GM18909 (cell line): ENCODE measurements at regions not wholly inside any gene's neighbourhood (a gene's known extent, or its start where the extent isn't known, plus 50 kb on each side); places are given as distances from the start of the nearest gene placed in this dataset.
A peak's percentile ranks its signal among the peaks of the same experiment; 100 is the strongest.

Experiments
- ATAC-seq: cut with Tn5 transposase; IDR thresholded peaks from one replicate; pipeline ENCODE4 v1.9.1; 2021; ENCODE audit warnings: mild to moderate bottlenecking; ENCODE audit not compliant: unreplicated experiment, poor library complexity

DNA sequence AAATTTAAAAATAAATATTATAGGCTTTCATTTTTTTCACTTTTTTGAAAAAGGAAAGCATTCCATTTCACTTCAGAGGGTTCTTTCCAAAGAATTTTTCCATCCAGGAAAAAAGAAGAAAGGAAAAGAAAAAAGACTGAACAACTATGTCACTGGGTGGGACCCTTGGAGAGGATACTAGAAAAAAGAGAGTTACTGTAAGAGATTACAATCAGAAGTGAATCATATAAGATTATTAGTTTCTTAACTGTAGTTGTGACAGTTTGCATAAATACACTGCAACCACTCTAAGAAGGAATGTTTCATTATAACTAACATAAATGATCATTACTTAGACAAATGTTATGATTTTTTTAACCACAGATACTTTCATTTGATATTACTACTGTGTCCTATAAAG is 87.8 kb downstream of the KLF12 start:
- ATAC-seq, result no peak

- no peak for ATAC-seq
Measured at GRCh38 chr13:74045583-74045982, 88.6 kb downstream of the KLF12 start.

DNA sequence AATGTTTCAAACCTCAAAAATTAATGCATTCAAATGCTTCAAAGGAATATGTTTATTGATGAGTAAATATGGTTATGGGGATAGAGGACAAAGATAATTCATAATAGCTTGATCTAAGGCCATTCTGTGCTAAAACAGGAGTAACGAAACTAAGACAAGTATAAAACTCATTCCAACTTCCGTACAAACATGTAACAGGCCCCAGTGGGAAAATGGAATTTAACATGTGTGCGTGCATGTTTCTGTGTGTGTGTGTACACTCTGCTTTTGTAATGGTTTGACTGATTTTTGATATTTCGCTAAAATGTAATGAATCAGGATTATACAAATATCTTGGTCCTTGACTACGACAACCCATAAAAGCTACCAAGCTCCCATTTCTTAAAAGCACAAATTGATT is 91.0 kb downstream of the KLF12 start:
- no peak for ATAC-seq

DNA sequence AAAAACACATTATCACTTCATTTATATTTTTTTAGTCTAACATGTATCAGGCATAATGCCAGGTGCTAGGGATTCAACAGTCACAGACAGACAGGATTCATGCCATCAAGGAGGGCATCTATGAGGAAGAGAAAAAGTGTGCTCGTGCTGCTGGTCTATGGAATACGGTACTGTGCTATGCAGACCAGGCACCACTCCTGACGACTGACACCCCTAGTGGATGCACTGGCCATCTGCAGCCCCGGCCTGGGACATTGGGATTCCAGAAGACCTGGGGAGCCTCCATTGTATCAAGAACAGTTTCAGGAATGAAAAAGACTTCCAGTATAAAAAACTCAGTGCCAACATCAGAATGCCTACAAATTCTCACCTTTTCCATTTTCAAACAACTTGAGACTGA is 94.0 kb downstream of the KLF12 start:
- ATAC-seq, result peak; percentile 83

DNA sequence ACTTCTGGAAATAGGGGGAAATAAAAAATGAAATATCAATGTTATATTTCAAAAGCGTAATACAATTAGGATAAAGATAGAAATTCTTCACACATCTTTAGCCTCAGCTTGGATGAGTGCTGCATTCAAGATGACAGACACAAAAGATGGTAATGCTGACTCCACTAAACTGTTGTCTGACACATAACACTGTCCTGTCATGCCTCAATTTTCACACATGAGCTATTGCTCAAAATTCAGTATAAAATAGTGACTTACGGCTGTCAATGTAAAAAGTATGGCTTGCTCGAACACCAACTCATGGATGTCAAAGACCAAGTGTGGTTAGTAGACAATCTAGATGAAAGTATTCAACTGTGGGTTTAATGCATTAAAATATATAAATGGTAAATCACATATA is 94.5 kb downstream of the KLF12 start:
- ATAC-seq, result no peak

DNA sequence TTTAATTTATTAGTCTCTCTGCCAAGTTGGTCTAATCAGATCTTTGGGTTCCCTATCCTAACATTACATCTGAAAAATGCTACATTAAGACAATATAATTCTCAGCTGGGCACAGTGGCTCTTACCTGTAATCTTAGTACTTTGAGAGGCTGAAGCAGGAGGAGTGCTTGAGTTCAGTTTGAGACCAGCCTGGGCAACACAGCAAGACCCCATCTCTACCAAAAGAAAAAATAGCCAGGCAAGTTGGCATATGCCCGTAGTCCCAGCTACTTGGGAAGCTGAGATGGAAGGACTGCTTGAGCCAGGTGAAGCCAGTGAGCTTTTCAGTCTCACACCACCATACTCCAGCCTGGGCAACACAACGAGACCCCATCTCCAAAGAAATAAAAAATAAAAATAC is 95.0 kb downstream of the KLF12 start:
- no peak for ATAC-seq

GRCh38 chr13:74037762-74038161 is 96.4 kb downstream of the KLF12 start:
- peak; percentile 68 for ATAC-seq

DNA sequence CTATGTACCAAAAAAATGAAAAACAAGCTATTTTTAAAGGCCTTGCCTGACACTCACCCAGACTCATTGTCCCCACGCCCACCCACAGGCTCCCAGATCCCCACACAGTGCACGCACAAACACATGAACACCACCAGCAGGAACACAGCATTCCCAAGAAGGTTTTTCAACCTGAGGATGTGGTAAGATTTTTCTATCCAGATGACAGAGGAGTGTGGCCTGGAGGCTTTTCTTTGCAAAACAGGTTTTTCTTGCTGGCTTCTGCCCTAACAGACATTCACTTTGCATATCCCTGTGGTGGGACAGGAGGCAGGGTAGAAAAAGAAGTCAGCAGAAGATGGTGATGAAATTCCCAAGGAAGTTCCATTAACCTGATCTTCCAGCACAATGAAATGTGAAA is 97.8 kb downstream of the KLF12 start:
- ATAC-seq, result no peak

GRCh38 chr13:74035896-74036295 is 98.3 kb downstream of the KLF12 start:
- ATAC-seq, result no peak

GRCh38 chr13:74032325-74032724 is 101.9 kb downstream of the KLF12 start:
- ATAC-seq, result no peak

- ATAC-seq, result peak; percentile 46
Measured at GRCh38 chr13:74027161-74027779, 106.9 kb downstream of the KLF12 start.

GRCh38 chr13:74026753-74027152 is 107.5 kb downstream of the KLF12 start:
- ATAC-seq, result peak; percentile 94

GRCh38 chr13:74025369-74025768 is 108.8 kb downstream of the KLF12 start:
- no peak for ATAC-seq

DNA sequence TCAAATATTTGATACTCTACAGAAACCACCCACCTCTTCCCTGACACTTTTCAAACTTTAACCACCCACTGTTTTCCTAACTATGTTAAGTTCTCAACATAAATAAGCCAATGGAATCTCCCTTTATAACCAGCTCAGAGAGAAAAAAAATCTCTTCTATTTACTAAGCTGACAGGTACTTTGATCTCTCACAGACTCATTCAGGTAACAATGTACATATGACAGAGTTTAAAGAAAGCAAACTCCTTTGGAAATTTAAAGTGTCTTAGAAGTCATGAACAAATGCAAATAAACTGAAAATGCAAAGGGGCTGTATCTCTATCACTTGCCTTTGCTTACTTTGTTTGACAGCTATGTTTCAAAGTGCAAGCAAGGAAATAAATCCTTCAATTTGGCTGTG is 109.3 kb downstream of the KLF12 start:
- no peak for ATAC-seq

GRCh38 chr13:74024314-74024713 is 109.9 kb downstream of the KLF12 start:
- ATAC-seq, result no peak

DNA sequence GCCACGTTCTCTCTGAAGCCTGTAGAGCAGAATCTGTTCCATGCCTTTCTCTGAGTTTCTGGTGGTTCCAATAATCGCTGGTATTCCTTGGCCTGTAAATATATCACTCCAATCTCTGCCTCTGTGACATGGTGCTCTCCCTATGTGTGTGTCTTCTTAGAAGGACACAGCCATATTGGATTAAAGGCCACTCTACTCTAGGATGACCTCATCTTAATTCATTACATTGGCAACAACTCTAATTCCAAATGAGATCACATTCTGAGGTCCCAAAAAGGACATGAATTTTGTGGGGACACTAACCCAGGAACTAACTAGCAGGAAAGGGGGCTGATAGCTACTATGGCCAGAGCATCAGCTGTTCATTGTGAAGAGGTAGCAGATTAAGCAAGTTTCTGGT is 110.7 kb downstream of the KLF12 start:
- ATAC-seq, result no peak

DNA sequence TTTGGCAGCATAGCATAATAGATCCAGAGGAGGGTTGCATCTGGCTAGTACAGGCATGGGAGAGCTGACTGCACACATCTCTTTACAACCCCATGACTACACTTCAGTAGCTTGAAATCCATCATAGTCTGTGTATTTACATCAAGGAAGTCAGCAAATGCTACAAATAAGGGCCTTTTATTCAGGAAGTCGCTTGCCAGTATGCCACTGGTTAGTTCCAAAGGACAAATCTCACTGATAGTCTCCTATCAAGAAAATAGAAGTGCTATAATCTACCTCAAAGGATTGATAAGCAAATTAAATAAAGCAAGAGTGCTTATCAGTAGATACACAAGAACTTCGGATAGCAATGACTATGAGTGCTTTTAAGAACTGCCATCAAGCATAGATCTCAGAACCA is 112.7 kb downstream of the KLF12 start:
- no peak for ATAC-seq

DNA sequence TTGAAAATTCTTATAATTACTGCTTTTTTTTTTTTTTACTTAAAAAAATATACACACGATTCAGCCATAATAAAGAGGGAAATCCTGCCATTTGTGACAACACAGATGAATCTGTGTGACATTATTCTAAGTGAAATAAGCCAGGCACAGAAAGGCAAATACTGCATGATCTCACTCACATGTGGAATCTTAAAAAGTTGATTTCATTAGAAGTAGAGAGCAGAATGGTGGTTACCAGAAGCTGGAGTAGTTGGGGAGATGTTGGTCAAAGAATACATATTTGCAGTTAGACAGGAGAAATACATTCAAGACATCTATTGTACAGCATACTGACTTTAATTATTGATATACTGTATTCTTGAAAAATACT is 116.2 kb downstream of the KLF12 start:
- ATAC-seq, result no peak

DNA sequence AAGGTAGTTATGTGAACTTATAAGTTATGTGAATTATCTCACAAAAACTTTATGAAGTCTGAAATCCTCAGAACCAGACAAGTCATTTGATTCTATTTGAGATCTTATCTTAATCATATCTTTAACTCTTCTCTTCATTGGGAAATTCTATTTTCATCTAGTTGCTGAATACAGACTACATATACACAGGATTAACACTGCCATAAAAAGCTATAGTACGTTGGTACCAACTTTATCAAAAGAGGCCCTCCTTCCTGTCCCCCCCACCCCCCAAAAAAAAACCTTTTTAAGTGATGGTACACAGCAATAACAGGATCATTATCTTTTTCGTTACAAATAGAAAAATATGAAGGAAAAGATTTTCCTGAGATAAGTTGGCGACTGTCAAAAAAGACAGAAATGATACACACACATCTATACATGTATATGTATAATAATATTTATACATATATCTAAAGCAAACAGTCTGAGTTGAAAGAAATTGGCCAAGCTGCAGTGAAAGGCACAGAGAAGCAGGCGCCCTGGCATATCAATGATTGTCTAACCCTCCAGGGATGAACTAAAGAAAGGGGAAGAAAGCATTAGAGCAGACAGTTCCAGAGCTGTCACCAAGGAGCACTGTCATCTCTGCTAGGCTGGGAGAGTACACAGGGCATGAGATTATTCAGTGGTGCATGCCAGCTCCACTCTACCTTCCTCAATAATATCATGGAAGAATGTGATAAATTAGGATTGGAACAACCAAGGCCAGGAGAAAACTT is 116.7 kb downstream of the KLF12 start:
- ATAC-seq, result peak; percentile 93

- ATAC-seq, result peak; percentile 64
Measured at GRCh38 chr13:74015137-74015536, 119.1 kb downstream of the KLF12 start.

- no peak for ATAC-seq
Measured at GRCh38 chr13:74009100-74009668, 125.0 kb downstream of the KLF12 start.

- no peak for ATAC-seq
Measured at GRCh38 chr13:74006666-74007065, 127.5 kb downstream of the KLF12 start.
